BE2C (cell line): ENCODE measurements at regions not wholly inside any gene's neighbourhood (a gene's known extent, or its start where the extent isn't known, plus 50 kb on each side); places are given as distances from the start of the nearest gene placed in this dataset.

ENCODE experiments used
- DNase-seq: peaks from one replicate; pipeline ENCODE4 v3.0.0-alpha.2; 2020
- H3K27me3 ChIP-seq: fragments of 250-450 bp; sonication (Bioruptor Pico); 2 replicates; pipeline ENCODE4 v1.5.1; 2020; ENCODE audit warnings: mild to moderate bottlenecking
- H3K36me3 ChIP-seq: fragments of 250-450 bp; sonication (Bioruptor Pico); 2 replicates; pipeline ENCODE4 v1.5.1; 2020; ENCODE audit warnings: mild to moderate bottlenecking
- H3K4me1 ChIP-seq: fragments of 250-450 bp; sonication (Bioruptor Pico); 2 replicates; pipeline ENCODE4 v1.5.1; 2020
- H3K4me3 ChIP-seq: 2 replicates; pipeline ENCODE4 v1.5.1; 2011; ENCODE audit warnings: low read depth, low read length
- H3K9me3 ChIP-seq: fragments of 250-450 bp; sonication (Bioruptor Pico); 2 replicates; pipeline ENCODE4 v1.5.1; 2020
- TF ChIP-seq, protein P1 (sequence below): IDR thresholded peaks from 2 replicates; pipeline ENCODE4 v1.5.1; 2012; ENCODE audit warnings: mild to moderate bottlenecking, low read depth, low read length

DNA sequence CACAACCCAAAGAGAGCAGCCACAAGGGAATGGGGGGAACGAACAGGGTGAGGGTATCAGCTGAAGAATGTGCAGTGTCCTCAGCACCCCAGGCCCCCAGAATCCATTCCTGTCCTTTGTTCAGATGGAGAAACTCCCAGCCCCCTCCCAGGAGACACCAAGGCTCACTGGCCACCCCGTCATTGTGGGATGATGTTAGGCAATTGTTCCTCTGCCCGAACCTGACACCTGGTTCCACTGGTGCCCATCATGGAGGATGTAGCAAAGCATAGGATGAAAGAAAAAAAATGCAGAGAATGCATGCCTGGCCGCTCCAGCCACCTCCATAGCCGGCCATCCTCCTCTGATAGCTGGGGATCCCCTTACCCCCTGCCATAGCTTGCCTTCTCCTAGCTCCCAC lies 197.3 kb upstream of the TWIST2 start:
- Histone ChIP-seq H3K9me3 (no peaks in the 10 kb centered on the region), H3K36me3 (no peaks in the 10 kb centered on the region), H3K4me1 (no peaks in the 10 kb centered on the region), H3K27me3 (no peaks in the 10 kb centered on the region), H3K4me3 (no peak overlapping the region)
- TF ChIP-seq, protein P1, sequence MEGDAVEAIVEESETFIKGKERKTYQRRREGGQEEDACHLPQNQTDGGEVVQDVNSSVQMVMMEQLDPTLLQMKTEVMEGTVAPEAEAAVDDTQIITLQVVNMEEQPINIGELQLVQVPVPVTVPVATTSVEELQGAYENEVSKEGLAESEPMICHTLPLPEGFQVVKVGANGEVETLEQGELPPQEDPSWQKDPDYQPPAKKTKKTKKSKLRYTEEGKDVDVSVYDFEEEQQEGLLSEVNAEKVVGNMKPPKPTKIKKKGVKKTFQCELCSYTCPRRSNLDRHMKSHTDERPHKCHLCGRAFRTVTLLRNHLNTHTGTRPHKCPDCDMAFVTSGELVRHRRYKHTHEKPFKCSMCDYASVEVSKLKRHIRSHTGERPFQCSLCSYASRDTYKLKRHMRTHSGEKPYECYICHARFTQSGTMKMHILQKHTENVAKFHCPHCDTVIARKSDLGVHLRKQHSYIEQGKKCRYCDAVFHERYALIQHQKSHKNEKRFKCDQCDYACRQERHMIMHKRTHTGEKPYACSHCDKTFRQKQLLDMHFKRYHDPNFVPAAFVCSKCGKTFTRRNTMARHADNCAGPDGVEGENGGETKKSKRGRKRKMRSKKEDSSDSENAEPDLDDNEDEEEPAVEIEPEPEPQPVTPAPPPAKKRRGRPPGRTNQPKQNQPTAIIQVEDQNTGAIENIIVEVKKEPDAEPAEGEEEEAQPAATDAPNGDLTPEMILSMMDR = no peak
- no peak for DNase-seq

DNA sequence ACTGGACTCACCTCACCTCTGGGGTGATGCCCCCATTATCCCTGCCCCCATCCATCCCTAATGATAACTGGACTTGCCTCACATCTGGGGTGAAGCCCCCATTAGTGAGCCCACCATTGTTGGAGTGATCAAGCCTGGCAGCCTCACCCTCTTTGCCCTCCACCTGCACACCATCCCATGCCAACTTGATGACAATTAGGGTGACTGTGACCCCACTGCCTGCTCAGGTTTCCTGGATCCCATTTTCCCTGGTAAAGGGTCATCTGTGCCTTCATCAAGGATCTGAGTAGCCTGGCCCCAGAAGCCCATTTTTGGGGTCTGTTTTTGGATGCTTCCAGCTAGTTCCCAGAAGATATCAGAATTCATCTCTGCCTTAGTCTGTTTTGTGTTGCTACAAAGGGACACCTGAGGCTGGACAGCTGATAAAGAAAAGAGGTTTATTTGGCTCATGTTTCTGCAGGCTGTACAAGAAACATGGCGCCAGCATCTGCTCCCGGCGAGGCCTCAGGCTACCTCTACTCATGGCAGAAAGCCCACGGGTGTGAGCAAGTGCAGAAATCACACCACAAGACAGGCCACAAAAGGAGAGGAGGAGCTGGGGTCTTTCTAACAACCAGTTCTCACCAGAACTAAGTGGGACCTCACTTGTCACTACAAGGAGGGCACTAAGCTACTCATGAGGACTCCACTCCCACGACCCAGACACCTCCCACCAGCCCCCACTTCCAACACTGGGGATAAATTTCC lies 196.4 kb upstream of the TWIST2 start:
- Histone ChIP-seq H3K9me3 (no peaks in the 10 kb centered on the region), H3K27me3 (no peaks in the 10 kb centered on the region), H3K4me3 (no peak overlapping the region), H3K4me1 (no peaks in the 10 kb centered on the region), H3K36me3 (no peaks in the 10 kb centered on the region)
- no peak for DNase-seq
- TF ChIP-seq, protein P1 = no peak

DNA sequence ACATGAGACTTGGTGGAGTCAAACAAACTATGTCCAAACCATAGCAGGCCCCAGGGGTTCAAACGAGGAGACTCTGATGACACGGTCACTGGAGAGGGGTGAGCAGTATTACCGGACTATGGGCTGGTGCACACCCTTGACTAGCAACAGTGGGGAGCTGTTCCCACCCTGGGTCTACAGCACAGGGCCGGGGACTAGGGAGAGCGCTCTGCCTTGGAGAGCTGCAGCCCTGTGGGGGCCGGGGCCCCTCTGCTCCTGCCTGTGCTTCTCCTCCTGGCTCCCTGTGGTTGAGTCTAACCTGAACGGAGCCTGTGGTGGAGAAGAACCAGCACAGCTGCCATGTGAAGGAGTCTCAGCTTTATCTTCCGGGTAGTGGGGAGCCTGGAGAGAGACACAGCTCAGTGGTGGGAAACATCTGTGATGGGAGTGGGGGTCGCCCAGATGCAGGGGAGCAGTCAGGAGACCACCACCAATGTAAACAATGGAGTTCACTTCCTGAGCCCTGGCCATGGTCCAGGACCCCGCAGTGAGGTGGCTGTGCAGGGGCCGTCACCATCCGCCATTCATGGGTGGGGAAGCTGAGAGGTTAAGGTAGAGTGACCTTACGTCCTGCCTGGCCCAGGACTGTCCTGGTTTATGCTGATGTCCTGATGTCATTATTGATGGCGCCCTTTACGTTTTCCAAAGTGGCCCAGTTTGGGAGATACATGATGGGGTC lies 195.7 kb upstream of the TWIST2 start:
- Histone ChIP-seq H3K27me3 (no peaks in the 10 kb centered on the region), H3K4me1 (no peaks in the 10 kb centered on the region), H3K9me3 (no peaks in the 10 kb centered on the region), H3K36me3 (no peaks in the 10 kb centered on the region), H3K4me3 (no peak overlapping the region)
- no peak for DNase-seq
- TF ChIP-seq, protein P1 = no peak

DNA sequence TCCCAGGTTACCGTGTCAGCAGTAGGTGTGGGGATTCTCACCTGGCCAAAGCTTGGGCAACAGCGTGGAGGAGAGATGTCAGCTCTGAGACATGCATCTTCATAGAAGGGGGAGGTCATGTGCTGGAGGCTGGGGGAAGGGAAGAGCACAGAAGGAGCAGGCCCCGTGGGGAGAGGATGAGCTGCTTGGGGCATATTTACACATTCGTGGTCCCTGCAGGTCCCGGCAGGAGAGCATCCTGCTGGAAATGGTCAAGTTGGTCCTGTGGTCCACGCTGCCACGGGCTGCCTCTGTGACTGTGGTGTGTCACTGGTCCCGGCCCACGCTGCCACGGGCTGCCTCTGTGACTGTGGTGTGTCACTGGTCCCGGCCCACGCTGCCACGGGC lies 195.1 kb upstream of the TWIST2 start:
- H3K4me3 ChIP-seq = no peak overlapping the region
- TF ChIP-seq, protein P1 = no peak
- no peak for DNase-seq

DNA sequence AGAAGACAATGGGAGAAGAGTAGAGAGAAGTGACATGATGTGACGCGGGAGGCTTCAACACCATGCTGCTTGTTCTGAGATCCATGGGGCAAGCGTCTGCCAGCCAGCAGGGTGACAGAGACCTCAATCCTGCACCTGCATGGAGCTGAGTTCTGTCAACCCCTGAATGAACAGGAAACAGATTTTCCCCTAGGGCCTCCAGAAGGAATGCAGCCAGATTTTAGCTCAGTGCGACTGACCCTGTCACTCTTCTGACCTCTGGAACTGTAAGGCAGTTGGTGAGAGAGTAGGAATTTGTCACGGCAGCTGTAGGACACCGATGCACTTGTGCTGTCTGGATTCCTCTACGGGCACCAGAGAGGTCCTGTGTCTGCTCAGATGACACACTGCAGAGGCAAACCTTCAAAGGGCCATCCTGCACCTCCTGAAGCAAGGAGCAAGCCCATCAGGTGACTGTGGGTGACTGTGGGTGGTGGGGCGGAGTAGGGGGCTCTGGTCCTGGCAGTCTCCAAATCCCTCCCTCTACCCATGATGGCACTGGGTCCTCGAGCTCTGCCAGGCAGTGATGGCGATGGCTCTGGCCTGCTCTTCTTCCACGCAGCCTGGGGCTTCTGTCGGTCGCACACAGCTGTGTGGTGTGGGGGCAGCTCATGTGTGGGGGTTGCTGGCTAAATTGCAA lies 194.3 kb upstream of the TWIST2 start:
- no peak overlapping the region for H3K4me3 ChIP-seq
- no peaks in the 10 kb centered on the region for H3K9me3 ChIP-seq
- H3K27me3 ChIP-seq = no peaks in the 10 kb centered on the region
- no peak for DNase-seq
- H3K4me1 ChIP-seq = no peaks in the 10 kb centered on the region
- no peaks in the 10 kb centered on the region for H3K36me3 ChIP-seq
- TF ChIP-seq, protein P1 = no peak

More for the DNA sequence above, 195.1 kb upstream of the TWIST2 start:
- Histone ChIP-seq H3K9me3 (no peaks in the 10 kb centered on the region), H3K4me1 (no peaks in the 10 kb centered on the region), H3K27me3 (no peaks in the 10 kb centered on the region), H3K36me3 (no peaks in the 10 kb centered on the region)
